ENCODE measurements at regions not wholly inside any gene's neighbourhood (a gene's known extent, or its start where the extent isn't known, plus 50 kb on each side); places are given as distances from the start of the nearest gene placed in this dataset.

DNA sequence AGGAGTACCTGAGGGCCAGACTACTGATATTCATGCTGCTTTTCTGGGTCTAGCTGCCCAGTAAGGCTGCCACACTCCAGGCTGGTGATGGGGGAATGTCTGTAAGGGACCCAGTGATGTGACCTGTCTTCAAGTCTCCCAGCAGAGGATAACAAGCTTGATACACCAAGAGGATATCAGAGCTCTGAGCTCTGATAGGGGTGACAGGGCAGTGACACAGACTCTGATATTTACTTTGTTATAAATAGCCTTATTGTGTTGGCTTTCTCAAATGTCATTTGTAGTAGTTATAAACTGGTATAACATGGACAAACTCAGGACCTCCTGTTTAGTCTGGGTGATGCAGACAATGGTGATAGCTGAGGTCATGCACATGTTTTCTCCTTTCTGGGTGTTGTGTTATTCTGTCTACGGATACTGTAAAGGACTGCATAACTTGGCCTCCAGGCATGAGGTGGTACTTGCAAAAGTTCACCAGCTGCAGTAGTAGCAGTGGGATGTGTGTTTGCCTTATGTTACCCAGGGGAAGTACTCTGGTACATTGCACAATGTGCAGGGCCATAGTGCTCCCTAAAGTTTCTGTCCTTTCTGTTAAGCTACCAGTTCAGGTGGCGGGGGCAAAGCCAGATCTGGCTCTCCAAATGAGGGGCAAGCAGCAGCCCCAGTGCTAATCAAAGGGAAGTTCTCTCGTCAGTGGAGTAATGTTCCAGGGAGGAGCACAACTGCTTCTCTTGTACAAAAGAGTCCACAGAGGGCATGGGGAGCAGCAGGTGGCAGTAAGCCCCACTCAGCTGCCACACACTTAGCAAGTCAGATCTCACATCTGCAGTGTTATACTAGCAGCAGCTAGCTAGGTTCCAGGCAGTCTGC, 812.2 kb downstream of the JRKL start:
- Mint-ChIP-seq H3K9me3 (peaks cover 3% of the 10 kb centered on the region), H3K27me3 (no peaks in the 10 kb centered on the region), H3K27ac (no peak overlapping the region), H3K36me3 (ENCODE audit: low read depth) (no peaks in the 10 kb centered on the region), H3K4me3 (no peak overlapping the region), H3K4me1 (no peaks in the 10 kb centered on the region)
- ATAC-seq (replicated peaks): no peak

- no peak overlapping the region for H3K27ac Mint-ChIP-seq
- no peak overlapping the region for H3K4me3 Mint-ChIP-seq
- no peaks in the 10 kb centered on the region for H3K9me3 Mint-ChIP-seq
- no peak for ATAC-seq (replicated peaks)
- no peaks in the 10 kb centered on the region for H3K27me3 Mint-ChIP-seq
- H3K4me1 Mint-ChIP-seq: no peaks in the 10 kb centered on the region
- H3K36me3 Mint-ChIP-seq (ENCODE audit: low read depth): no peaks in the 10 kb centered on the region
Measured at GRCh38 chr11:97202613-97203292, 812.9 kb downstream of the JRKL start.

- Mint-ChIP-seq H3K27me3 (no peaks in the 10 kb centered on the region), H3K4me3 (no peak overlapping the region), H3K36me3 (ENCODE audit: low read depth) (no peaks in the 10 kb centered on the region), H3K4me1 (no peaks in the 10 kb centered on the region), H3K9me3 (no peaks in the 10 kb centered on the region), H3K27ac (no peak overlapping the region)
- ATAC-seq (replicated peaks): no peak
Measured at GRCh38 chr11:97218011-97218410, 828.2 kb downstream of the JRKL start.

DNA sequence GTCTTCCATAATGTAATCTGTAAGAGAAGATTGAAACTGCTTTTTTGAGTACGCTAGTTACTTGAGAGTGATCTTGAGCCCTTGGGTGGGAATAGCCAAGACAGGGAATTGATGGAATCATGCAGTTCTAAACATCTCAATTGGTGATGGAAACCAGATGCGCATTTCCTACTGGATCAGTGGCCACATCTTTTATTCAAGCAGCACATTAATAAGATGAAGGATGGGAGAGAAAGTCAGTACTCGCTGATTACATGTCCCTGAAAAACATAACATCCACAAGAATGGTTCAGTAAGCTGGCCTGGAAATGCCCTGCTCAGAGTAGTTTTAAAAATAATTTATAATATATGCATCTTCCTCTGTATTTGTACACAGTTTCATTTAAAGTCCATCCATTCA, 833.8 kb downstream of the JRKL start:
- Mint-ChIP-seq H3K4me3 (no peak overlapping the region), H3K27me3 (no peaks in the 10 kb centered on the region), H3K9me3 (no peaks in the 10 kb centered on the region), H3K27ac (no peak overlapping the region), H3K4me1 (no peaks in the 10 kb centered on the region), H3K36me3 (ENCODE audit: low read depth) (no peaks in the 10 kb centered on the region)
- ATAC-seq (replicated peaks): no peak

DNA sequence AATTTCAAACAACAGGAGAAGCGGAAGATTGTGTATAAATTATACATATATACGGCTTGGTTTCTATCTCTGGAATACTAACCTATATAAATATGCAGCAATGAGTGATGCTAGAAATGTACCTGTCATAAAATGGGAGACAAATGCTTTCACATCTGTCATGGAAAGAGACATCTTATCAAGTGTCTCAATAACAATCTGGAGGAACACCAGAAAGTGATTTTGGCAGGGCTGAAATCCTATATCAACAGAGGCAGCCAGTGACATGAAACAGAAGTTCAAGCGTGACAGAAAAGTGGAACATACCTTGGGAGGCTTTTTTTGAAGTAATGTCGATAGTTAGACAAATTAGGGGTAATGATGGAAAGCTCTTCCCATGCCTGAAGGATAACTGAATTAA, 834.6 kb downstream of the JRKL start:
- Mint-ChIP-seq H3K36me3 (ENCODE audit: low read depth) (no peaks in the 10 kb centered on the region), H3K27ac (no peak overlapping the region), H3K27me3 (no peaks in the 10 kb centered on the region), H3K4me3 (no peak overlapping the region), H3K9me3 (peaks cover 3% of the 10 kb centered on the region), H3K4me1 (no peaks in the 10 kb centered on the region)
- no peak for ATAC-seq (replicated peaks)

- Mint-ChIP-seq H3K9me3 (peaks cover 8% of the 10 kb centered on the region), H3K4me3 (no peak overlapping the region), H3K4me1 (no peaks in the 10 kb centered on the region), H3K27ac (no peak overlapping the region), H3K36me3 (ENCODE audit: low read depth) (no peaks in the 10 kb centered on the region), H3K27me3 (no peaks in the 10 kb centered on the region)
- no peak for ATAC-seq (replicated peaks)
Measured at GRCh38 chr11:97225794-97226193, 836.0 kb downstream of the JRKL start.

DNA sequence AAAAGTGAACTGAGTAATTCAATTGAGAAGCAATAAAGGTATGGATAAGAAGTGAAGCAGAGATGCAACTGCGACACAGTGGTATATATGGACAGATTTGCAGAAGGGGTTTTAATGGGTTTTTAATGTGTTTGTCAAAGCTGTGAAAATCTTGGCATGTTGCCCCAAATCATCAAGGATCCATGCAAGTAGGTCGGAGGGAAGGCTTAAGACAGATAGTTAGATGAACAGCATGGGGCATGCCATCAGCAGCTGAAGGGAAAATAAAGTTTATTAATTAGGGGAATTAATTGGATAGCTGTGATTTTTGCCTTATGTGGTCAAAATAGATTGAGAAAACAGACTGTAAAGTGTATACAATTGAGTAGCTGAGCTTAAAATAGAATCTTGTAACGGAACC, 840.1 kb downstream of the JRKL start:
- H3K27me3 Mint-ChIP-seq: no peaks in the 10 kb centered on the region
- H3K36me3 Mint-ChIP-seq (ENCODE audit: low read depth): no peaks in the 10 kb centered on the region
- no peak for ATAC-seq (replicated peaks)
- no peak overlapping the region for H3K4me3 Mint-ChIP-seq
- H3K4me1 Mint-ChIP-seq: no peaks in the 10 kb centered on the region
- H3K9me3 Mint-ChIP-seq: peaks cover 8% of the 10 kb centered on the region
- no peak overlapping the region for H3K27ac Mint-ChIP-seq

- Mint-ChIP-seq H3K4me3 (no peak overlapping the region), H3K4me1 (no peaks in the 10 kb centered on the region), H3K27me3 (no peaks in the 10 kb centered on the region), H3K36me3 (ENCODE audit: low read depth) (no peaks in the 10 kb centered on the region), H3K27ac (no peak overlapping the region), H3K9me3 (peaks cover 8% of the 10 kb centered on the region)
- ATAC-seq (replicated peaks): no peak
Measured at GRCh38 chr11:97231231-97231630, 841.4 kb downstream of the JRKL start.

DNA sequence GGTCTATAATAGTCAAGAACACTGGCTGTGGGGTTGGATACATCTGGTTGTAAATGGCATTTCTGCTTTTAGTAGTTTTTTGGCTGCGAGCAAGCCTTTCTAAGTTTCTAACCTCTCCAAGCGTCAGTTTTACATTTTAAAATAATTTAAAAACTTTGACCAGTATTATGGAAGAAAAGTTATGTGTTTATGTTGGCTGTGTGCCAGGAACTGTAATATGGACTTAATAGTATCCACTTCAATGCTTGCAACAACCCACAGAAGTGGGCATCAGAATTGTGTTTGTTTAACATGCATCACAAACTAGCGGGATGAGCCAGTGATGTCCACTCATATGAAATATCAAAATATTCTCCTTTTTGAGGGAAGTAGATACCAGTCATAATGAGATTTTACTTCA, 844.2 kb downstream of the JRKL start:
- no peak for ATAC-seq (replicated peaks)
- H3K9me3 Mint-ChIP-seq: peaks cover 8% of the 10 kb centered on the region
- no peak overlapping the region for H3K4me3 Mint-ChIP-seq
- H3K36me3 Mint-ChIP-seq (ENCODE audit: low read depth): no peaks in the 10 kb centered on the region
- H3K4me1 Mint-ChIP-seq: no peaks in the 10 kb centered on the region
- no peaks in the 10 kb centered on the region for H3K27me3 Mint-ChIP-seq
- H3K27ac Mint-ChIP-seq: no peak overlapping the region

DNA sequence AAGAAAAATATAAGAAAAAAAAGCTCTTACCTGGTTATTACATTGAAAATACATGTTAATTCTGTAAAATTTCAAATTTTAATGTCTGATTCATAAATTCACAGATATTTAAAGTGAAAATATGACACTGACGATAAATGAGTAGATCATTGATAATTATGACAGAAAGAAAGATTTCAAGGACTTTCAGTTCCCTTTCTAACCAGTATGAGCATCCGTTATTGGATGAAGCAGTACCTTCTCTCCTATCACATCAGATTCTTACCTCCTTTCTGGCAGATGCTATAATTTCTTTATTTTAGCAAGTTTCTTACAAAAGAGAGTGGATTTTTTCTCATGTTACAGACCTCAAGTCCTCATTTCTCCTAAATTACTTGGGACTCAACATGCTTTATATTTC, 847.3 kb downstream of the JRKL start:
- Mint-ChIP-seq H3K27ac (no peak overlapping the region), H3K27me3 (no peaks in the 10 kb centered on the region), H3K9me3 (no peaks in the 10 kb centered on the region), H3K36me3 (ENCODE audit: low read depth) (no peaks in the 10 kb centered on the region), H3K4me1 (no peaks in the 10 kb centered on the region), H3K4me3 (no peak overlapping the region)
- no peak for ATAC-seq (replicated peaks)

- Mint-ChIP-seq H3K27me3 (no peaks in the 10 kb centered on the region), H3K4me3 (no peak overlapping the region), H3K36me3 (ENCODE audit: low read depth) (no peaks in the 10 kb centered on the region), H3K9me3 (peaks cover 9% of the 10 kb centered on the region), H3K27ac (no peak overlapping the region), H3K4me1 (no peaks in the 10 kb centered on the region)
- ATAC-seq (replicated peaks): no peak
Measured at GRCh38 chr11:97247601-97248000, 857.8 kb downstream of the JRKL start.

DNA sequence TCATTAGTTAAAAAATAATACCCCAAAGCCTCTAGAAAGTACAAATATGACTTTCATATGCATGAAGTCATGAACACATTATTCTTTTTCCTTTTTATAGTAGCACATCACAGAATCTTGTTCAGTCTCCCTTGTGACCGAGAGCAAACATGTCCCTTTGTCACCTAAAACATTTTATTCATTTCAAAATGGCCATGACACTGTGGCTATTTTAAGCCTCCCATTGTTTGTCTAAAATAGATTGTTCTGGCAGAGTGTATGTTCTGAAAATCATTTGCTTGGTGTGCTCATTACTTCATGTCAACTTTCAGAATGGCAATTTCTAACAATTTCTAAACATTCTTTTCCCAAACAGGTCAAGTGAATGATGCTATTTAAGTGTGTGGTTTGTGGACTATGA, 865.0 kb downstream of the JRKL start:
- Mint-ChIP-seq H3K9me3 (peaks cover 14% of the 10 kb centered on the region), H3K4me3 (no peak overlapping the region), H3K27me3 (no peaks in the 10 kb centered on the region), H3K27ac (no peak overlapping the region), H3K4me1 (no peaks in the 10 kb centered on the region), H3K36me3 (ENCODE audit: low read depth) (no peaks in the 10 kb centered on the region)
- no peak for ATAC-seq (replicated peaks)

DNA sequence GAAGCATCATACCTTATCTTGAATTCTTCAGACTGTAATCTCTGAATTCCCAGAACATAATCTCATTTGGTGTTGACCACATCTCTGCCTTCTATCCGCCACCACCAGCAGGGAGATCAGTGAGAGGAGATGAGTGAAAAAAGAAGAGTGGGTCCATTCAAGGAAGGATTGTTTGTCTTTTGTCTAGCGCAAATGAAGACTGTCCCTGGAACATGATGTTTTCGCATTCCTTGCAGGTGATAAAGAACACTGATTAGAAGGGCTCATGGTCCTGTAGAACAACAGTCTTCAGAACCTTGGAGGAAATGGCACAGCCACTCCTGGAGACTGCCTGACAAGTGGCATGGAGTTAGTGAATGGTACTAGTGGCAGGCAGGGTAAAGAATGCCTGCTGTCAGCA, 869.6 kb downstream of the JRKL start:
- H3K4me1 Mint-ChIP-seq: no peaks in the 10 kb centered on the region
- H3K27ac Mint-ChIP-seq: no peak overlapping the region
- peaks cover 19% of the 10 kb centered on the region for H3K9me3 Mint-ChIP-seq
- ATAC-seq (replicated peaks): no peak
- no peak overlapping the region for H3K4me3 Mint-ChIP-seq
- H3K36me3 Mint-ChIP-seq (ENCODE audit: low read depth): no peaks in the 10 kb centered on the region
- H3K27me3 Mint-ChIP-seq: no peaks in the 10 kb centered on the region

DNA sequence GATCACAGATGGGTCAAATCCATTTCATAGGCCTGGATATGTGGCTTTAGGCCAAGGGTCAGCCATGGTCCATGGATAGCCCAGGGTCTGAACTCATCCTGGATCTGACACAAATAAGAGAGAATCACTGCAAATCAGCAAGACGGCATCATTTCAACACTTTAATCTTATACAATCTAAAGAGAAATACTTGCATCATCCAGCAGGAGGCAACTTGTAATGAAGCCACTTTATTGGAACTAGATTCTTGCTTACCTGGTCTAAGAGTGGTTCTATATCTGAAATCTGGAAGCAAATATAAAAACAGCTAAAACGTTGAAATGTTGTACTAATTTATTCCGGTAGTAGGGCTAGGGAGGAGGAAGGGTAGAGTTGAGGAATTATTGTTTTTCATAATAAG, 870.1 kb downstream of the JRKL start:
- H3K4me3 Mint-ChIP-seq: no peak overlapping the region
- ATAC-seq (replicated peaks): no peak

GRCh38 chr11:97263183-97263858, 873.5 kb downstream of the JRKL start:
- Mint-ChIP-seq H3K27ac (no peak overlapping the region), H3K36me3 (ENCODE audit: low read depth) (no peaks in the 10 kb centered on the region), H3K9me3 (peaks cover 12% of the 10 kb centered on the region), H3K27me3 (no peaks in the 10 kb centered on the region), H3K4me3 (no peak overlapping the region), H3K4me1 (no peaks in the 10 kb centered on the region)
- ATAC-seq (replicated peaks): no peak

More for the DNA sequence above, 870.1 kb downstream of the JRKL start:
- no peaks in the 10 kb centered on the region for H3K4me1 Mint-ChIP-seq
- H3K27ac Mint-ChIP-seq: no peak overlapping the region
- H3K9me3 Mint-ChIP-seq: peaks cover 19% of the 10 kb centered on the region
- no peaks in the 10 kb centered on the region for H3K36me3 Mint-ChIP-seq (ENCODE audit: low read depth)
- H3K27me3 Mint-ChIP-seq: no peaks in the 10 kb centered on the region
